HG03439 (cell line): ENCODE measurements at regions not wholly inside any gene's neighbourhood (a gene's known extent, or its start where the extent isn't known, plus 50 kb on each side); places are given as distances from the start of the nearest gene placed in this dataset.
A peak's percentile ranks its signal among the peaks of the same experiment; 100 is the strongest.
"Not testable (repeated sequence)": the region's sequence is repeated elsewhere in the genome, so short reads cannot be mapped to it uniquely, and the experiment has no call there.

ENCODE experiments used
- ATAC-seq: cut with Tn5 transposase; IDR thresholded peaks from one replicate; pipeline ENCODE4 v1.9.1; 2021; ENCODE audit warnings: mild to moderate bottlenecking, moderate library complexity; ENCODE audit not compliant: unreplicated experiment

- ATAC-seq, result no peak
These were observed 1353.9 kb downstream of the UQCRFS1 start for GRCh38 chr19:27858981-27859581.

- ATAC-seq, result not testable (repeated sequence)
These were observed 1360.0 kb downstream of the UQCRFS1 start for GRCh38 chr19:27852931-27853330.

- ATAC-seq, result no peak
These were observed 1361.3 kb downstream of the UQCRFS1 start for GRCh38 chr19:27851543-27852060.

- no peak for ATAC-seq
These were observed 1361.9 kb downstream of the UQCRFS1 start for GRCh38 chr19:27851002-27851481.

- no peak for ATAC-seq
These were observed 1366.0 kb downstream of the UQCRFS1 start for GRCh38 chr19:27846944-27847343.

GRCh38 chr19:27844261-27844660 is 1368.7 kb downstream of the UQCRFS1 start:
- no peak for ATAC-seq

GRCh38 chr19:27843861-27844260 is 1369.1 kb downstream of the UQCRFS1 start:
- ATAC-seq, result no peak

- ATAC-seq, result no peak
These were observed 1379.9 kb downstream of the UQCRFS1 start for GRCh38 chr19:27833031-27833430.

GRCh38 chr19:27828829-27829228 is 1384.1 kb downstream of the UQCRFS1 start:
- ATAC-seq, result no peak

- no peak for ATAC-seq
These were observed 1388.8 kb downstream of the UQCRFS1 start for GRCh38 chr19:27824108-27824507.

- no peak for ATAC-seq
These were observed 1390.6 kb downstream of the UQCRFS1 start for GRCh38 chr19:27822336-27822735.

GRCh38 chr19:27821418-27822018 is 1391.4 kb downstream of the UQCRFS1 start:
- ATAC-seq, result no peak

- ATAC-seq, result no peak
These were observed 1397.0 kb downstream of the UQCRFS1 start for GRCh38 chr19:27815985-27816384.

GRCh38 chr19:27814834-27815233 is 1398.1 kb downstream of the UQCRFS1 start:
- not testable (repeated sequence) for ATAC-seq

- not testable (repeated sequence) for ATAC-seq
These were observed 1398.7 kb downstream of the UQCRFS1 start for GRCh38 chr19:27814274-27814673.

- ATAC-seq, result no peak
These were observed 1406.4 kb downstream of the UQCRFS1 start for GRCh38 chr19:27806471-27807070.

- no peak for ATAC-seq
These were observed 1407.1 kb downstream of the UQCRFS1 start for GRCh38 chr19:27805848-27806247.

- not testable (repeated sequence) for ATAC-seq
These were observed 1410.7 kb downstream of the UQCRFS1 start for GRCh38 chr19:27802293-27802692.

GRCh38 chr19:27796540-27796939 is 1416.4 kb downstream of the UQCRFS1 start:
- no peak for ATAC-seq

- ATAC-seq, result no peak
These were observed 1416.9 kb downstream of the UQCRFS1 start for GRCh38 chr19:27796073-27796472.

- ATAC-seq, result no peak
These were observed 1417.6 kb downstream of the UQCRFS1 start for GRCh38 chr19:27795369-27795768.

- ATAC-seq, result peak; percentile 3
These were observed 1418.4 kb downstream of the UQCRFS1 start for GRCh38 chr19:27794494-27795042.
